NAMALWA (cell line): ENCODE measurements at regions not wholly inside any gene's neighbourhood (a gene's known extent, or its start where the extent isn't known, plus 50 kb on each side); places are given as distances from the start of the nearest gene placed in this dataset.

Experiments used
- DNase-seq: peaks from one replicate; pipeline ENCODE4 v3.0.0-alpha.2; 2015; ENCODE audit warnings: low spot score

GRCh38 chr6:165082636-165083035 lies 226.8 kb downstream of the C6orf118 start:
- DNase-seq, result no peak

- DNase-seq, result no peak
These were observed 227.4 kb downstream of the C6orf118 start for GRCh38 chr6:165081944-165082532.

GRCh38 chr6:165077876-165078275 lies 231.5 kb downstream of the C6orf118 start:
- no peak for DNase-seq

- no peak for DNase-seq
These were observed 237.5 kb downstream of the C6orf118 start for GRCh38 chr6:165071906-165072305.

GRCh38 chr6:165060720-165061119 lies 248.7 kb downstream of the C6orf118 start:
- no peak for DNase-seq

GRCh38 chr6:165059032-165059431 lies 250.4 kb downstream of the C6orf118 start:
- no peak for DNase-seq

- no peak for DNase-seq
These were observed 253.1 kb downstream of the C6orf118 start for GRCh38 chr6:165056292-165056691.

GRCh38 chr6:165055231-165055630 lies 254.2 kb downstream of the C6orf118 start:
- DNase-seq, result no peak

- DNase-seq, result no peak
These were observed 256.6 kb downstream of the C6orf118 start for GRCh38 chr6:165052561-165053480.

GRCh38 chr6:165049362-165049761 lies 260.0 kb downstream of the C6orf118 start:
- DNase-seq, result peak; percentile 79

GRCh38 chr6:165047952-165048351 lies 261.5 kb downstream of the C6orf118 start:
- no peak for DNase-seq

- DNase-seq, result no peak
These were observed 263.8 kb downstream of the C6orf118 start for GRCh38 chr6:165045631-165046030.

- DNase-seq, result no peak
These were observed 266.5 kb downstream of the C6orf118 start for GRCh38 chr6:165042912-165043311.

- no peak for DNase-seq
These were observed 269.0 kb downstream of the C6orf118 start for GRCh38 chr6:165040440-165040839.

GRCh38 chr6:165034271-165034741 lies 275.1 kb downstream of the C6orf118 start:
- no peak for DNase-seq

- no peak for DNase-seq
These were observed 277.9 kb downstream of the C6orf118 start for GRCh38 chr6:165031502-165031901.

GRCh38 chr6:165025040-165025439 lies 284.4 kb downstream of the C6orf118 start:
- no peak for DNase-seq

- no peak for DNase-seq
These were observed 289.7 kb downstream of the C6orf118 start for GRCh38 chr6:165019681-165020080.

GRCh38 chr6:165015676-165016075 lies 293.7 kb downstream of the C6orf118 start:
- no peak for DNase-seq

GRCh38 chr6:165013701-165014100 lies 295.7 kb downstream of the C6orf118 start:
- no peak for DNase-seq

- no peak for DNase-seq
These were observed 297.2 kb downstream of the C6orf118 start for GRCh38 chr6:165012183-165012582.

GRCh38 chr6:165010556-165011535 lies 298.6 kb downstream of the C6orf118 start:
- no peak for DNase-seq
